ENCODE measurements at regions not wholly inside any gene's neighbourhood (a gene's known extent, or its start where the extent isn't known, plus 50 kb on each side); places are given as distances from the start of the nearest gene placed in this dataset.

DNA sequence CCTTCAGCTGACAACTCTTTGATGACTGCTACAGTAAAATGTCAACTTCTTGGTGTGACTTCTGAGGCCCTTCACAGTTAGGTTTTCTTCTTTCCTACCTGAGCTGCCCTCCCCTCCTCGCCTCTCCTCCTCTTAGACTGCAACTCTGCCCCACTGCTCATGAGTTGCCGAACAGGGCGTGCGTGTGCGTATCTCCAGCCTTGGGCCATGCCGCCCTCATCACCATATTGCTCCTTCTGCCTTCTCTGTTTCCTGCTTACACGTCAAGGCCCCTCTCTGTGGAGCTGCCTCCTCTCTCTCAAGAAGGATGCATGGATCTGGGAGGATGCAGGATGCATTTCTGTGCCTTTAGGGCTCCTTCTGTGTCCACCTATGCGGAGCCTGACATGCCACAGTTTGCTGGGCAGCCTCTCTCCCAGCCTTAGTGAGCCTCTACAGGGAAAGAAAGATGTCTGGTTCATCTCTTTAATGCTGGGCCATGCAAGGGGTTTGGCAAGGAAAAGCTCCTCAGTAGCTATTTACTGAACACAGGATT, 205.9 kb downstream of the RPLP1 start:
- no peaks in the 10 kb centered on the region for H3K36me3 ChIP-seq (ENCODE audit: control insufficient read depth, low read length)
- no peak overlapping the region for H3K4me3 ChIP-seq (ENCODE audit: low read length)
- no peak overlapping the region for H3K27ac ChIP-seq (ENCODE audit: low read depth, low read length)
- no peaks in the 10 kb centered on the region for H3K79me2 ChIP-seq (ENCODE audit: control insufficient read depth, low read length)
- no peaks in the 10 kb centered on the region for H3K4me1 ChIP-seq (ENCODE audit: control insufficient read depth, low read length)
- H4K20me1 ChIP-seq (ENCODE audit: control insufficient read depth, insufficient read depth, low read depth, low read length), result no peaks in the 10 kb centered on the region
- H3K27me3 ChIP-seq (ENCODE audit: control insufficient read depth, low read length), result peaks cover 32% of the 10 kb centered on the region
- no peaks in the 10 kb centered on the region for H3K9me2 ChIP-seq (replicated peaks; ENCODE audit: control insufficient read depth, low read length)
- TF ChIP-seq EZH2phosphoT487 (IDR thresholded peaks at IDR 0.05; ENCODE audit: borderline replicate concordance, low read length), result no peak
- TF ChIP-seq, protein P1, sequence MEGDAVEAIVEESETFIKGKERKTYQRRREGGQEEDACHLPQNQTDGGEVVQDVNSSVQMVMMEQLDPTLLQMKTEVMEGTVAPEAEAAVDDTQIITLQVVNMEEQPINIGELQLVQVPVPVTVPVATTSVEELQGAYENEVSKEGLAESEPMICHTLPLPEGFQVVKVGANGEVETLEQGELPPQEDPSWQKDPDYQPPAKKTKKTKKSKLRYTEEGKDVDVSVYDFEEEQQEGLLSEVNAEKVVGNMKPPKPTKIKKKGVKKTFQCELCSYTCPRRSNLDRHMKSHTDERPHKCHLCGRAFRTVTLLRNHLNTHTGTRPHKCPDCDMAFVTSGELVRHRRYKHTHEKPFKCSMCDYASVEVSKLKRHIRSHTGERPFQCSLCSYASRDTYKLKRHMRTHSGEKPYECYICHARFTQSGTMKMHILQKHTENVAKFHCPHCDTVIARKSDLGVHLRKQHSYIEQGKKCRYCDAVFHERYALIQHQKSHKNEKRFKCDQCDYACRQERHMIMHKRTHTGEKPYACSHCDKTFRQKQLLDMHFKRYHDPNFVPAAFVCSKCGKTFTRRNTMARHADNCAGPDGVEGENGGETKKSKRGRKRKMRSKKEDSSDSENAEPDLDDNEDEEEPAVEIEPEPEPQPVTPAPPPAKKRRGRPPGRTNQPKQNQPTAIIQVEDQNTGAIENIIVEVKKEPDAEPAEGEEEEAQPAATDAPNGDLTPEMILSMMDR (IDR thresholded peaks at IDR 0.05; ENCODE audit: low read depth, low read length, poor library complexity, severe bottlenecking), result no peak
- H3F3A ChIP-seq (ENCODE audit: control insufficient read depth, insufficient read depth), result no peaks in the 10 kb centered on the region
- no peak overlapping the region for H3K4me2 ChIP-seq (ENCODE audit: low read length)
- H3K9me3 ChIP-seq (ENCODE audit: control insufficient read depth, insufficient read depth, low read length), result no peaks in the 10 kb centered on the region

DNA sequence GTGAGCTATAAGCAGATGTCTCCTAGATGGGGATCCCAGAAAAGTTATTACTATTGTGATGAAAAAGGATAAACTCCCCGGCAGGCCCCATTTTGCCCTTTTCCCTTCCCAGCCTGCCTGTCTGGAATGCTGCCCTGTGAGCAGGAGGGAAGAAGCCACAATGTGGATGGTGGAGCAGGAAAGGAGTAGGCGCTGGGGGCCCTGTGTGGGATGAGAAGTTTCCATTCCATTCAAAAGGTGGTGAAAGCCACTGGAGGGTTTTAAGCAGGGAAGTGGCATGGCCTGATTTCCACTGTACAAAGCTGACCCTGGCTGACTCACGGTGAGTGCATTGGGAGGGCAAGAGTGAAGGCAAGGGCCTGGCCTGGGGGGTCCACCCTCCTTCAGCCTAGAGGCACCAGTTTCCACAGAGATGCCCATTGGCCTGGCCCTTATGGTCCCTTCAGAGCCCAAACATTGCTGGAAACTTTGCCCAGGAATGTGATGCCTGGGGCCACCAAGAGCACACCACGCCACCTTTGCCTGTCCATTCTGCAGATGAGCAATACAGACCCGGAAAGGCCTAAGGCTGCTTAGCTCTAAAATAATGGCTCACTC, 206.9 kb downstream of the RPLP1 start:
- H3K4me1 ChIP-seq (ENCODE audit: control insufficient read depth, low read length), result no peaks in the 10 kb centered on the region

GRCh38 chr15:69660114-69660513, 207.5 kb downstream of the RPLP1 start:
- H3K4me2 ChIP-seq (ENCODE audit: low read length), result no peak overlapping the region
- no peaks in the 10 kb centered on the region for H3K79me2 ChIP-seq (ENCODE audit: control insufficient read depth, low read length)
- H3K4me1 ChIP-seq (ENCODE audit: control insufficient read depth, low read length), result no peaks in the 10 kb centered on the region
- H3K27ac ChIP-seq (ENCODE audit: low read depth, low read length), result no peak overlapping the region
- H3F3A ChIP-seq (ENCODE audit: control insufficient read depth, insufficient read depth), result no peaks in the 10 kb centered on the region
- TF ChIP-seq, protein P1 (IDR thresholded peaks at IDR 0.05; ENCODE audit: low read depth, low read length, poor library complexity, severe bottlenecking), result no peak
- TF ChIP-seq EZH2phosphoT487 (IDR thresholded peaks at IDR 0.05; ENCODE audit: borderline replicate concordance, low read length), result no peak
- no peaks in the 10 kb centered on the region for H3K9me3 ChIP-seq (ENCODE audit: control insufficient read depth, insufficient read depth, low read length)
- no peaks in the 10 kb centered on the region for H3K9me2 ChIP-seq (replicated peaks; ENCODE audit: control insufficient read depth, low read length)
- no peak overlapping the region for H3K4me3 ChIP-seq (ENCODE audit: low read length)
- H3K27me3 ChIP-seq (ENCODE audit: control insufficient read depth, low read length), result peaks cover 35% of the 10 kb centered on the region
- no peaks in the 10 kb centered on the region for H4K20me1 ChIP-seq (ENCODE audit: control insufficient read depth, insufficient read depth, low read depth, low read length)
- H3K36me3 ChIP-seq (ENCODE audit: control insufficient read depth, low read length), result no peaks in the 10 kb centered on the region

More for the DNA sequence above, 206.9 kb downstream of the RPLP1 start:
- Histone ChIP-seq H3K36me3 (ENCODE audit: control insufficient read depth, low read length) (no peaks in the 10 kb centered on the region), H3K9me3 (ENCODE audit: control insufficient read depth, insufficient read depth, low read length) (no peaks in the 10 kb centered on the region), H3F3A (ENCODE audit: control insufficient read depth, insufficient read depth) (no peaks in the 10 kb centered on the region), H3K4me2 (ENCODE audit: low read length) (no peak overlapping the region), H3K4me3 (ENCODE audit: low read length) (no peak overlapping the region), H3K27ac (ENCODE audit: low read depth, low read length) (no peak overlapping the region), H4K20me1 (ENCODE audit: control insufficient read depth, insufficient read depth, low read depth, low read length) (no peaks in the 10 kb centered on the region), H3K9me2 (replicated peaks; ENCODE audit: control insufficient read depth, low read length) (no peaks in the 10 kb centered on the region), H3K27me3 (ENCODE audit: control insufficient read depth, low read length) (peaks cover 35% of the 10 kb centered on the region), H3K79me2 (ENCODE audit: control insufficient read depth, low read length) (no peaks in the 10 kb centered on the region)
- TF ChIP-seq, protein P1 (IDR thresholded peaks at IDR 0.05; ENCODE audit: low read depth, low read length, poor library complexity, severe bottlenecking), result no peak
- no peak for TF ChIP-seq EZH2phosphoT487 (IDR thresholded peaks at IDR 0.05; ENCODE audit: borderline replicate concordance, low read length)

Measured in DOHH2 (cell line).